CD14-positive monocyte (primary cell): ENCODE measurements at regions not wholly inside any gene's neighbourhood (a gene's known extent, or its start where the extent isn't known, plus 50 kb on each side); places are given as distances from the start of the nearest gene placed in this dataset.

Experiments used
- DNase-seq, 3 donors: peaks; one replicate each; pipeline ENCODE4 v3.0.0-alpha.2; 2011 to 2022
- H2AFZ ChIP-seq: 2 replicates; pipeline ENCODE4 v1.6.0; 2012; ENCODE audit warnings: mild to moderate bottlenecking, low read depth, low read length, inconsistent platforms; ENCODE audit not compliant: insufficient read depth, poor library complexity, severe bottlenecking
- H3K27ac ChIP-seq, 2 donors: 1 replicate in 1 of 2; 2 replicates in 1 of 2; pipeline ENCODE4 v1.5.1; 2012 to 2013; ENCODE audit warnings: low read length in 2 of 2, control low read depth in 1 of 2, inconsistent platforms in 1 of 2, low read depth in 1 of 2, mild to moderate bottlenecking in 1 of 2
- H3K27me3 ChIP-seq, 2 donors: one replicate each; pipeline versions ENCODE4 v1.6.0 to v1.6.1; 2011 to 2013; ENCODE audit warnings: low read length in 2 of 2; ENCODE audit not compliant: control insufficient read depth in 2 of 2, insufficient read depth in 2 of 2
- H3K36me3 ChIP-seq, 2 donors: replicated peaks in 1 of 2; 1 replicate in 1 of 2; 2 replicates in 1 of 2; pipeline versions ENCODE4 v1.5.1 to v1.6.1; 2012 to 2013; ENCODE audit warnings: low read length in 2 of 2, control low read depth in 1 of 2, inconsistent platforms in 1 of 2, mild to moderate bottlenecking in 1 of 2; ENCODE audit not compliant: insufficient read depth in 2 of 2, control insufficient read depth in 1 of 2
- H3K4me1 ChIP-seq, 2 donors: 1 replicate in 1 of 2; 2 replicates in 1 of 2; pipeline versions ENCODE4 v1.5.1 to v1.6.1; 2012 to 2013; ENCODE audit warnings: low read length in 2 of 2, control low read depth in 1 of 2, inconsistent platforms in 1 of 2, mild to moderate bottlenecking in 1 of 2, moderate library complexity in 1 of 2; ENCODE audit not compliant: insufficient read depth in 2 of 2, control insufficient read depth in 1 of 2
- H3K4me2 ChIP-seq: replicated peaks from 2 replicates; pipeline ENCODE3; 2012; ENCODE audit warnings: low read length, moderate library complexity, mild to moderate bottlenecking; ENCODE audit not compliant: poor library complexity, severe bottlenecking; ENCODE audit errors: extremely low read depth
- H3K4me3 ChIP-seq, 3 experiments: fragments of 200-600 bp in 1 of 3; sonication (generic) in 1 of 3; replicated peaks in 1 of 3; 1 replicate in 2 of 3; 2 replicates in 1 of 3; pipeline ENCODE4 v1.5.1; 2011 to 2013; ENCODE audit warnings: low read length in 3 of 3, mild to moderate bottlenecking in 3 of 3, control low read depth in 2 of 3, low read depth in 2 of 3, inconsistent platforms in 1 of 3, moderate library complexity in 1 of 3
- H3K79me2 ChIP-seq: 2 replicates; pipeline ENCODE4 v1.6.0; 2012; ENCODE audit warnings: mild to moderate bottlenecking, control low read depth, inconsistent platforms, low read length, moderate library complexity; ENCODE audit not compliant: insufficient read depth
- H3K9ac ChIP-seq: 2 replicates; pipeline ENCODE4 v1.6.0; 2017; ENCODE audit warnings: low read length, mild to moderate bottlenecking; ENCODE audit not compliant: insufficient read depth, poor library complexity, severe bottlenecking
- H3K9me3 ChIP-seq, 2 donors: replicated peaks in 1 of 2; 1 replicate in 1 of 2; 2 replicates in 1 of 2; pipeline versions ENCODE4 v1.5.1 to v1.6.1; 2012 to 2013; ENCODE audit warnings: low read length in 2 of 2, control low read depth in 1 of 2; ENCODE audit not compliant: control insufficient read depth in 1 of 2, insufficient read depth in 1 of 2
- H4K20me1 ChIP-seq: 2 replicates; pipeline ENCODE4 v1.6.0; 2012; ENCODE audit warnings: mild to moderate bottlenecking, low read length, control low read depth, moderate library complexity; ENCODE audit not compliant: insufficient read depth
- H3K27ac Mint-ChIP-seq, 7 donors: one replicate each; pipeline ENCODE4 v1.8.0; 2020; ENCODE audit warnings: mild to moderate bottlenecking in 7 of 7, mixed read lengths in 7 of 7, moderate library complexity in 6 of 7, inconsistent platforms in 2 of 7
- H3K27me3 Mint-ChIP-seq, 3 donors: one replicate each; pipeline ENCODE4 v1.8.0; 2021 to 2022; ENCODE audit warnings: low read depth in 3 of 3, mild to moderate bottlenecking in 3 of 3, mixed read lengths in 3 of 3, moderate library complexity in 3 of 3, inconsistent platforms in 1 of 3
- H3K36me3 Mint-ChIP-seq, 2 donors: one replicate each; pipeline ENCODE4 v1.8.0; 2020; ENCODE audit warnings: mixed read lengths in 2 of 2, inconsistent platforms in 1 of 2, mild to moderate bottlenecking in 1 of 2
- H3K4me1 Mint-ChIP-seq: one replicate; pipeline ENCODE4 v1.8.0; 2020; ENCODE audit warnings: mild to moderate bottlenecking, mixed read lengths
- H3K4me3 Mint-ChIP-seq, 2 donors: one replicate each; pipeline ENCODE4 v1.8.0; 2020; ENCODE audit warnings: mild to moderate bottlenecking in 2 of 2, mixed read lengths in 2 of 2, moderate library complexity in 1 of 2
- H3K9me3 Mint-ChIP-seq, 7 donors: one replicate each; pipeline ENCODE4 v1.8.0; 2020 to 2022; ENCODE audit warnings: mixed read lengths in 7 of 7, mild to moderate bottlenecking in 6 of 7, moderate library complexity in 6 of 7, inconsistent platforms in 2 of 7
- WGBS: methylation state at CpG from one replicate; pipeline ENCODE4 v1.1.5; 2013; ENCODE audit warnings: missing lambda C conversion rate; ENCODE audit not compliant: insufficient coverage; 5-methylcytosine and 5-hydroxymethylcytosine counted together
- intact Hi-C, 2 donors: fragments of 100-400 bp; cut with micrococcal nuclease; formaldehyde crosslinking; loops; one replicate each; pipeline versions ENCODE4 v1.15.0 to v1.15.1; 2023
- TF ChIP-seq, protein P1 (sequence below): fragments of 200-600 bp; IDR thresholded peaks from one replicate; pipeline ENCODE4 v1.8.0; 2022; ENCODE audit warnings: antibody characterized with exemption, mild to moderate bottlenecking

DNA sequence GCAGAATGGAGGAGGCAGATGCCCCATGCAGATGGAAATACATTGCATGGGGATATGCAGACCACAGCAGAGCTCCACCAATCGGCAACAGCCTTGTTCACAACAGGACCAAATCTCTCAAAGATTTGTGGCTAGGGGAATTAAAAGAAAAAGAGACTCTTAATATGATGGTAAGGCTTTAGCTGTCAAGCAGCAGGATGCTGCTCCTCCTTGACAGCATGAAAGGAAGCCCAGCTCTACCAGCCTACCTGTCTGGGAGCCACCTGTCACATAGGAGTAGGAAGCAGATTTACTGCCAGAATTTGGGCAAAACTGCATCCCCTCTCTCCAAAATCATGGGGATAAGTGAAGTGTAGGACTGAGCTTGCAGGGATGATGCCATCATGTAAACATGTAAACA is 769.6 kb upstream of the ARPP21 start:
- no peak overlapping the region for H3K4me3 ChIP-seq
- peaks cover 0 to 7% of the 10 kb centered on the region in 2 donors for H3K9me3 ChIP-seq
- no CpG with 5 or more reads among the region's 1 CpG for WGBS
- no peaks in the 10 kb centered on the region for H4K20me1 ChIP-seq
- H3K4me1 ChIP-seq = no peaks in the 10 kb centered on the region
- no peak overlapping the region for H3K27ac Mint-ChIP-seq
- H3K27me3 Mint-ChIP-seq = peaks cover 0 to 3% (median 0%) of the 10 kb centered on the region in 3 donors
- H3K9me3 Mint-ChIP-seq = peaks cover 0 to 9% (median 5%) of the 10 kb centered on the region in 7 donors
- H3K4me1 Mint-ChIP-seq = no peaks in the 10 kb centered on the region
- no peak overlapping the region for H3K27ac ChIP-seq
- H3K9ac ChIP-seq = no peak overlapping the region
- H3K4me3 Mint-ChIP-seq = no peak overlapping the region
- no peak overlapping the region for H3K4me2 ChIP-seq
- TF ChIP-seq, protein P1, sequence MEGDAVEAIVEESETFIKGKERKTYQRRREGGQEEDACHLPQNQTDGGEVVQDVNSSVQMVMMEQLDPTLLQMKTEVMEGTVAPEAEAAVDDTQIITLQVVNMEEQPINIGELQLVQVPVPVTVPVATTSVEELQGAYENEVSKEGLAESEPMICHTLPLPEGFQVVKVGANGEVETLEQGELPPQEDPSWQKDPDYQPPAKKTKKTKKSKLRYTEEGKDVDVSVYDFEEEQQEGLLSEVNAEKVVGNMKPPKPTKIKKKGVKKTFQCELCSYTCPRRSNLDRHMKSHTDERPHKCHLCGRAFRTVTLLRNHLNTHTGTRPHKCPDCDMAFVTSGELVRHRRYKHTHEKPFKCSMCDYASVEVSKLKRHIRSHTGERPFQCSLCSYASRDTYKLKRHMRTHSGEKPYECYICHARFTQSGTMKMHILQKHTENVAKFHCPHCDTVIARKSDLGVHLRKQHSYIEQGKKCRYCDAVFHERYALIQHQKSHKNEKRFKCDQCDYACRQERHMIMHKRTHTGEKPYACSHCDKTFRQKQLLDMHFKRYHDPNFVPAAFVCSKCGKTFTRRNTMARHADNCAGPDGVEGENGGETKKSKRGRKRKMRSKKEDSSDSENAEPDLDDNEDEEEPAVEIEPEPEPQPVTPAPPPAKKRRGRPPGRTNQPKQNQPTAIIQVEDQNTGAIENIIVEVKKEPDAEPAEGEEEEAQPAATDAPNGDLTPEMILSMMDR = no peak
- intact Hi-C loops = no loop called here
- H3K36me3 Mint-ChIP-seq = no peaks in the 10 kb centered on the region
- no peaks in the 10 kb centered on the region for H3K27me3 ChIP-seq
- H3K36me3 ChIP-seq = no peaks in the 10 kb centered on the region
- H3K79me2 ChIP-seq = no peaks in the 10 kb centered on the region
- no peak for DNase-seq
- H2AFZ ChIP-seq = no peak overlapping the region

DNA sequence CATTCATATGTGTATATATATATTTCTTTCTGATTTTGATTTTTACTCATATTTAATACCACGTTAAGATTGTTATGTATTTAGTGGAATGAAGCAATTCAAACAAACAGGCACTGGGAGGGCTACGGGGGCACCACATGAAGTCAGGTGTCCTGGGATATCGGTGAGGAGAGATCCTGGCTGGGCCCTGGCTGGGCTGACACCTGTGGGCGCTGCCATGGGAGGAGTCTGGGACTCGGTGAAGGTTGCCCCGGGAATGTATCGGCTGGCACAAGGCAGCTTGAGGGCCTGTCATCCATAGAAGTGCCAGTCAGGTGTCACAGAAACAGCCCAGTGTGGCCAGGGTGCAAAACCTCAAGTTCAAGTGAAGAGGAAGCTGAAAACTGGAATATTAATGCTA is 766.9 kb upstream of the ARPP21 start:
- Histone ChIP-seq H3K27ac (no peak overlapping the region), H3K9me3 (peaks cover 0 to 6% of the 10 kb centered on the region in 2 donors), H3K36me3 (no peaks in the 10 kb centered on the region), H2AFZ (no peak overlapping the region), H4K20me1 (no peaks in the 10 kb centered on the region), H3K9ac (no peak overlapping the region), H3K4me2 (no peak overlapping the region), H3K4me3 (no peak overlapping the region), H3K4me1 (no peaks in the 10 kb centered on the region), H3K79me2 (no peaks in the 10 kb centered on the region), H3K27me3 (no peaks in the 10 kb centered on the region)
- TF ChIP-seq, protein P1 = no peak
- H3K9me3 Mint-ChIP-seq = peaks cover 0 to 13% (median 7%) of the 10 kb centered on the region in 7 donors
- no peaks in the 10 kb centered on the region for H3K36me3 Mint-ChIP-seq
- 95% methylated on average over 6 of the region's 7 CpGs for WGBS
- H3K4me1 Mint-ChIP-seq = no peaks in the 10 kb centered on the region
- intact Hi-C loops = no loop called here
- H3K4me3 Mint-ChIP-seq = no peak overlapping the region
- H3K27ac Mint-ChIP-seq = peak overlapping the region in 1 of 7 donors; percentile 35
- DNase-seq = no peak
- peaks cover 0 to 4% (median 3%) of the 10 kb centered on the region in 3 donors for H3K27me3 Mint-ChIP-seq
